ENCODE measurements at regions not wholly inside any gene's neighbourhood (a gene's known extent, or its start where the extent isn't known, plus 50 kb on each side); places are given as distances from the start of the nearest gene placed in this dataset.

GRCh38 chr16:85326113-85326793 is 214.0 kb upstream of the CIBAR2 start:
- no peak for DNase-seq (ENCODE audit: low read depth)

DNA sequence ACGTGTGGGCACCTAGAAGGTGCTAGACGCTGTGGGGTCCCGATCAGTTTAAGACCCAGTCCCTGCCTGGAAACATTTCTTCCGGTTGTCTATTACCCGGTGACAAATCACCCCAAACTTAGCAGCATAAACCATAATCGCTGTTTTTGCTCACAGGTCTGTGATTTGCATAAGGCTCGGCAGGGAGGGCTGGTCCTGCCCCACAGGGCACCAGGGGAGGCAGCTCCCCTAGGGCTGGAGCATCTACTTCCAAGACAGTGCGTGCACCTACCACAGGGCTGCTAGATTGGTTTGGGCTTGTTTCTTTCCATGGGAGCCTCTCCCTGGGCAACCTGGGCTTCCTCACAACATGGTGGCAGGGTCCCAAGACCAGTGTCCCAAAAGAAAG is 214.5 kb upstream of the CIBAR2 start:
- DNase-seq (ENCODE audit: low read depth) = no peak

GRCh38 chr16:85327731-85328675 is 215.7 kb upstream of the CIBAR2 start:
- DNase-seq (ENCODE audit: low read depth) = no peak

DNA sequence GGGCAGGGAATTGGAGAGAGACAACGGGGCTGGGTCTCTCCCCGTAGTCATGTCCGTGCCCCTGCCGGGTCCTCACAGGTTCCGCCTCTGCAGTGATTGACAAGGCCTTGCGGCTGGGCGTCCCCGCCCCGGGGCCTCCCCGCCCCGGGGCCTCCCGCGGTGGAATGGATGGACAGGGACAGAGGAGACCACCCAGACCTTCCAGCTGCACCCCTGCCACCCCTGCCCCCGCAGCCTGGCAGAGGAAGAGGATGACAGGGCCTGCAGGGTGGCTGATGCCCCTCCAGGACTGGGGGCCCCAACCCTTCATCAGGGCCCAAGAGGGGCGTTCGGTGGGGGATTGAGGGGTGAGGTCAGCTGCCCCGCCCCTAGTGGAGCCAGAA is 216.4 kb upstream of the CIBAR2 start:
- no peak for DNase-seq (ENCODE audit: low read depth)

DNA sequence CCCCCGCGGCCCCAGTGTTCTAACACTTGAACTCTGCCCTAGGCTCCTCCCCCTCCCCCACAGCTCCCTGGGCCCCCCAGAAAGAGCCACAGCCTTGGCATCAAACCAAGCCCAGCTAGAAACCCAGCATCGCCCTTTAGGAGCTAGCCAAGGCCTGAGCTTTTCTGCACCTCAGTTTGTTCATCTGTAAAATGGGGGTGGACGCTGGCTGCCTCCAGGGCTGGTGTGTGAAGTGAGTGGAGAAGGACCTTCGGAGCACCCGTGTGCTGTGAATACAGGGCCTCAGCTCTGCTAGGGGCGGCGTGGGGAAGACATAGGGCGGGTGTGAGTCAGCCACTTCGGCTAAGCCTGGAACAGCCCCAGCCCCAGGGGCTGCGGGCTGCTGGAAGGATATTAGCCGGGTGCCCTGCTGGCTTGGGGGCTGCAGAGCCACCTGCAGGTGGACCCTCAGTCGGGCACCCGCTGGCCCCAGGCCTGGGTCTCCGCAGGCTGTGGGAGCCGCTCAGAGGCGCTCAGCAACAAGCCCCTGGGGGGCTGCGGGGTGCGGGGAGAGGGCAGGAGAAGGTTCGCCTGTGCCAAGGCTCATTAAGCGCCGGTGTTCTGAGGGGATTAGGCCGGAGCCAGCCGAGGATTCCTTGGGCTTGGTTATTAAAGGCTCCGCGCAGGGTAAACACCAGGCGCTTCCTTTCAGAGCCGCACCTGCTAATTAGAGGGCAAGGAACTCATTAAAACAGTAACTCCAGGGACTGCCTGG is 217.0 kb upstream of the CIBAR2 start:
- no peak for DNase-seq (ENCODE audit: low read depth)

- DNase-seq (ENCODE audit: low read depth) = no peak
Observed at GRCh38 chr16:85330006-85330693, 217.9 kb upstream of the CIBAR2 start.

DNA sequence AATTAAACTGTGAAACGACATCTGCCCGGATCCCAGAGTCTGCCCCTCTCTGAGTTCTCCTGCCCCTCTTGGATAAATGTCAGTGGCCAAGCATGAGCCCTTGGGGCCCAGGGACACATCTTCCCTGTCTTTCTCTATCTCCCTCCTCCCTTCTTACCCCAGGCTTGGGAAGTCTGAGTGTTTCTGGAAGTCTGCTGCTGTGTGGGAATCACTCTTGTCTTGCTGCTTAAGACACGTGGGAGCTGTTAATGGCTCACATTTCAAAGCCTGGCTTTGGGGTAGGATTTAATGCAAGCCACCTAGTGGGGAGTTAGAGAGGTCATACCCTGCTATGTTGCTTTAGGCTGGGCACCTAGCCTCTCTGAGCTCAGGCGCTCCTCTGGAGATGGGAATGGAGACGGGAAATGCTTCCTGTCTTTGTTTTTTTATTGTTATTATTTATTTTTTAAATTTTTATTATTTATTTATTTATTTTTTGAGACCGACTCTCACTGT is 218.5 kb upstream of the CIBAR2 start:
- DNase-seq (ENCODE audit: low read depth) = no peak

- DNase-seq (ENCODE audit: low read depth) = no peak
Observed at GRCh38 chr16:85331688-85332087, 219.4 kb upstream of the CIBAR2 start.

DNA sequence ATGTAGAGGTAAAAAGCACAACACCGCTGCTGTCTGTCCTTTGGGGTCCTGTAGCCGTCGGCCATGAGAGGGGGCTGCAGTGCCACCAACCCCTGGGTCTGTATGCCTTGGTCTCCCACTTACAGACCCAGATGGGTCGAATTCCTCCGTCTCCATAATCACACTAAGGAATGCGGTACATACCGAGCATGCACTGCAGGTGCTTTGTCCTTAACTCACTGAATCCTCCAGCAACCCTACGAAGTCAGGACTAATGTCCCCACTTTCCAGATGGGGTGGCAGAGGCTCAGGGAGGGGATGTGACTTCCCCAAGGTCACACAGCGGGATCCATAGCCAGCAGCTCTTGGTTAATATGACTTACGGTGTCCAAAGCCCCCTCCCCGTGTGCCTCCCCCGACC is 219.9 kb upstream of the CIBAR2 start:
- no peak for DNase-seq (ENCODE audit: low read depth)

GRCh38 chr16:85333337-85333736 is 221.1 kb upstream of the CIBAR2 start:
- DNase-seq (ENCODE audit: low read depth) = no peak

- DNase-seq (ENCODE audit: low read depth) = no peak
Observed at GRCh38 chr16:85333744-85334640, 221.7 kb upstream of the CIBAR2 start.

DNA sequence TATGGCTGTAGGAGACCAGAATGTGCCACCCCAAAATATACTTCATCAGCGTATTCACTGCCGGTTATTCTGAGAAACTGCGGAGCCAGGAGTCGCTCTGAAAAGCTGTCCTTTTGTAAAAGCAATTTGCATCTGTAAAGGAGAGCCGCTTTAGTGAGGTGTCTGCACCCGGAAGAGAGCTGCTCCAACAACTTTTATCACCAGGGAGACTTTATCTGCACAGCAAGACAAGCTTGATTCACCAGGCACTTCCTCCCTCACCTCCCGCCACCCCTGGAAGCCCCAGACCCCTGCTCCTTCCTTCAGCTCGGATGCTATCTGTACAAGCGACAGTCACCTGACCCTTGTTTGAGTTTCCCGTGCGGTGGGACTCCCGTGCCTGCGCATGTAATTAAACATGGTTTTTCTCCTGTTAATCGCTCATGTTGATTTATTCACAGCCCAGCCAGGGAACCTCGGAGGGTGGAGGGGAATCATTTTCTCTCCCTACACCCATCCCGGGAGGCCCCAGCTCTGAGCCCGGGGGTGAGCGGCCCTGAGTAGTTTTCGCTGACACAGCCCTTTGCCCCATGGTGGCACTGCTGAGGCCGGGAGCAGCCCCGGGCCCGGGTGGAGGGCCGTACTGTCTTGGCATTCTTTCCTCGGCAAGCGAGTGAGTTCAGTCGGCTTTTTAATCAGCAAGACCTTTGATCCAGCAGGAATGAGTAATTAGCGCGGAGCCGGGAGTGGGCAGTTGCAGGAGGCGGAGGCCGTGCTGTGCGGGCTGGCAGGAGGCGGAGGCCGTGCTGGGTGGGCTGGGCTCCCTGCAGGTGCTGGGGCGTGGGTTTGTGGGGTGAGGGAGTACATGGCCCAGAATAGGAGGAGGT is 222.7 kb upstream of the CIBAR2 start:
- no peak for DNase-seq (ENCODE audit: low read depth)

DNA sequence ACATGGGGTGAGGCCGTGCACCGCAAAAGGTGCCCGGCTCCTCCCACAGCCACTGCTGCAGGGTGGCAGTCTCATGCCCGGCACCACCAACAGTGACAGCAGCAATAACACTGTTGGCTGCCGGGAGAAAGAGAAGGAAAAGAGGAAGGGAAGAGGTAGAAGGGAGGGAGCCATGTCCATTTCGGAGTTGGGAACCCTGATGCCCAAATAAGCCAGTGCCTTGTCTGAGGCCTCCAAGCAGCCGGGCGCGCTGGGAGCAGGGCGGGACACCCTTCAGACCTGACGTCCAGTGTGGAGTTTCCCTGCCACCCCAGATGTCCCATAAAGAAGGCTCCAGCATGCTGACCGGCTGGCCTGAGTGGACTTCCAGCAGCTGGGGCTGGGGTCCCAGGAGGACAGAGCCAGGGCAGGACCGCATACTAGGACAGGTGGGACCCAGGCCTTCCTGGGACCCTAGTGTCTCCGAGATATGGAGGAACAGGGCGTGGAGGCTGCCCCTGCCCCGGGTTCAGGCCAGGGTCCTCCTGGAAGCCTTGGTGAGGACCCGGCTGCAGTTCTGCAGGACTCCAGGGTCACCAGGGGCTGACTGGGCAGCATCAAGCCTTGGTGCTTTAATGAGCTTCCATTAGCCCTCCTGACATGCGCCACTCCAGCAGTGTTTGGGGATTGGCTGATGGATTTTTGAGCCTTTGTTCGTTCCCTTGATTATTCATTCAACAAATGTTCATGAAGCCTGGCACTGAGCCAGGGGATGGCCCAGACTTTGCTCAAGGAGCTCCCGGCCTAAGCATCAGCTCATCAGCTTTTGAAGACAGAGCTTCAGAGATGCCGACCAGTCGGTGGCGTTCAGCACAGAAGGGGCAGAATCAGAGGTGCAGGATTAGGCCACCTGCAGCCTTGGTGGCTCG is 223.6 kb upstream of the CIBAR2 start:
- DNase-seq (ENCODE audit: low read depth) = no peak

DNA sequence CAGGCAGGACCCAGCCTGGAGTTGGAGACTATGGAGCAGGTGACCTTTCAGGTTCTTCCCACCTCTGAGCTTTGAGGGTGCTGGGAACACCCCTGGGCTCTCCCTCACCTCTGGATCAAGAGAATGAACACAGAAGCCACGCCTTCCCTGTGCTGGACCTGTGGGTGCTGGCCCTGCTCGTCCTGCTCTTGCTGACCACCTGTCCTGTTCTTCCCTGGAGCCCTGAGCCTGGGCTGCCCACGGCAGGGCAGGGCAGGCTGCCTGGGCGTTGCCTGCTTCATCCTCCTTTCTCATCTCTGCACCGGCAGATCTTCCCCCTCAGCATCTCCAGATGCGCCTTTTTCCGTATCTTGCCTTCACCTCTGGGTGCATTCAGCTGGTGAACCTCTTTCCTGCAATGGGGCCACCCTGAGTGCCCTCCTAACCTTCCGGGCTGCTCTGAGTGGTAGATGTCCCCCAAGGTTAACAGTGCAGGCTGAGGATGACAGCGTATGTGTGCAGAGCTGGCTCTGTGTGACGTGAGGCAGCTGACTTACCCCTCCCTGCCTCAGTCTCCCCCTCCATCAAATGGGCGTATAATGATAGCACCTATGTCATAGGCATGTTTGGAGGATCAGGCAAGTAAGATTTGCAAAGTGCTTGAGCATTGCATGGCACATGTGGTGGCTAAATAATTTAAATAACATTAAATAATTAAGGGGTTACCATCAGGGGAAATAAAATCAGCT is 225.8 kb upstream of the CIBAR2 start:
- no peak for DNase-seq (ENCODE audit: low read depth)

DNA sequence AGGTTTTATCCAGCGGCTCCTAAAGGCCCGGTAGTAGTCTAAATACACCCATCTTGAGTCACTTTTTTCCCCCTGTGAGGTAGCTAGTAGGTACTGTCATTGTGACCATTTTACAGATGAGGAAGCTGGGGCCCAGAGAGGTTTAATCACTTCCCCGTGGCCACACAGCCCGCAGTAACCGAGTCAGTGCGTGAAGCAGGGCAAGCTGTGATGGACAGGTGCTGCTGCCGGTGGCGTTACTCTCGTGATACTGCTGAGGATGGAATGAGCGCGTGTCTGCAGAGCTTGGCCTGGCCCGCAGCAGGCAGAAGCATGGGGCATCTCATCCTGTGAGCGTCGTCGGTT is 226.3 kb upstream of the CIBAR2 start:
- DNase-seq (ENCODE audit: low read depth) = no peak

DNA sequence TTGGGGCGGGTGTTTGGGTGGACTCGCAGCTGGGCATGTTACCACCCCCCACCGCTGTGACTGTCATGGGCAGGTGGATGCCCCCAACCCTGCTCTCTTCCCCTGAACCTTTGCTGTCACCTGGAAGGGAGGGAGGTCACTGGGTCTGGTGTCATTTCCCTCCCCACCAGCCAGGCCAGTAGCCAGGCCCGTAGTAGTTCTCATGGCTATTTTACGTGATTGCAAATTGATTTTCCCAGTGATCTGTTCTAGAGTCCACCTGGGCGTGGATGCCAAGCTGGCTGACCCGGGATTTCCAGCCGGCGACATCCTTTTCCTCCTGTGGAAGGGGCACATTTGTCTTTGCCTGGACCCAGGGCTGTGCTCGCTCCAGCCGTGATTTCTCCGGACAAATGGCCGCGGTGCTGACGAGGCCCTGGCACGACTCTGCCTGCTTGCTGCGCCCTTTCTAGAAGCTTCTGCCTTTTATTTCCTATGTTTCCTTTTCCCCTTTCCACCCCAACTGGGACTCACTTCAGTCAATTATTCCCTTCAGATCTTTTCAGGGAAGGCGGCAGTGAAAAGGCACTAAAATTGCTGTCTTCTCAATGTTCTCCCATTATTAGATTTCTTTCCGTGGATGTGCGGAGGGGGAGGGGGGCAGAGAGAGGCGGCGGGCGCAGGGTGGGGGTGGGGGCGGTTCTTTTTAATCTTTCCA is 226.9 kb upstream of the CIBAR2 start:
- DNase-seq (ENCODE audit: low read depth) = no peak

DNA sequence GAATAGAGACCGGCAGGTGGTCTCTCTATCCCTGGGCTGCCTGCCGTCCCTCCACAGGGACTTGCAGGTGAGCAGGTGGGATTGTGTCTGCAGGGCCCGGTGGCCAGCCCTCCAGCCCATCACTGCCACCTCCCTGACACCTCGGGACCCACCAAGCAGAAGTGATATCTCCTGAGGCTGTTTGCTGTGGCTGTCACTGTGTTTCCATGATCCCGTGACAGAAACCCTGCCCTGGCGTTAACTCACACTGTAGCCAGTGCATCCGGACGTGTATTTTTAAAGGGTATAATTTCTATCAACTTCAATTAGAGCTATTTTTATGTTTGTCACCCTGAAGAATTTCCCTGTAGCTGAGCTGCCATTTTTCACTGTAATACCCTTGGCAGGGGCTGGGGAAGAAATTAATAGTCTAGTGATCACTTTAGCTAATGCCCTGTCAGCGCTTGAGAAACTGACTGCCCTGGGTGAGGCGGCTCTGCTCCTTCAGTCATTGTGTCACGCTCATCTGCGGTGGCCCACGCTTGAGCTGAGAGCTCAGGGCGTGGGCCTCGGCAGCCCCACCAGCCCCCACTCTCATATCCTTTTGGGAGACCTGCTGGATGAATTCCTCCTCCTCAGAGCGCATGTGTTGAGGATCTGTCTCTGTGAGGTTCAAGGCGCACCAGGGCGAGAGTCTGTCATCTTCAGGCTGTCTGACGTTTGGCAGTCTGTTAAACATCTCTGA is 229.9 kb upstream of the CIBAR2 start:
- no peak for DNase-seq (ENCODE audit: low read depth)
